GM23338 (cell line): ENCODE measurements at regions not wholly inside any gene's neighbourhood (a gene's known extent, or its start where the extent isn't known, plus 50 kb on each side); places are given as distances from the start of the nearest gene placed in this dataset.

ENCODE experiments used
- ATAC-seq: fragments of 200-7000 bp; cut with Tn5 transposase; 3 replicates; pipeline ENCODE4 v1.9.1; 2020
- DNase-seq: peaks from one replicate; pipeline ENCODE4 v3.0.0-alpha.2; 2015; ENCODE audit warnings: low spot score
- H2AFZ ChIP-seq: fragments of 200-600 bp; sonication (generic); 2 replicates; pipeline ENCODE4 v1.8.0; 2016; ENCODE audit warnings: antibody characterized with exemption, mild to moderate bottlenecking, moderate library complexity
- H3F3A ChIP-seq: fragments of 200-600 bp; sonication (generic); replicated peaks from 2 replicates; pipeline ENCODE4 v1.8.0; 2017; ENCODE audit warnings: antibody characterized with exemption, mixed run types, low read depth
- H3K27ac ChIP-seq: fragments of 200-600 bp; sonication (generic); 2 replicates; pipeline ENCODE4 v1.6.1; 2016; ENCODE audit warnings: low read depth
- H3K27me3 ChIP-seq: fragments of 200-600 bp; sonication (generic); 2 replicates; pipeline ENCODE4 v1.8.0; 2016; ENCODE audit warnings: mild to moderate bottlenecking, mixed run types, moderate library complexity; ENCODE audit not compliant: insufficient read depth
- H3K36me3 ChIP-seq: fragments of 200-600 bp; sonication (generic); 2 replicates; pipeline ENCODE4 v1.8.0; 2016; ENCODE audit warnings: mild to moderate bottlenecking; ENCODE audit not compliant: insufficient read depth
- H3K4me1 ChIP-seq: fragments of 200-600 bp; sonication (generic); 2 replicates; pipeline ENCODE4 v1.8.0; 2016; ENCODE audit warnings: mild to moderate bottlenecking, moderate library complexity; ENCODE audit not compliant: insufficient read depth
- H3K4me2 ChIP-seq: fragments of 200-600 bp; sonication (generic); 2 replicates; pipeline ENCODE4 v1.7.1; 2017; ENCODE audit warnings: mixed run types
- H3K4me3 ChIP-seq: fragments of 200-600 bp; sonication (generic); 2 replicates; pipeline ENCODE4 v1.6.1; 2016; ENCODE audit warnings: mixed run types
- H3K79me2 ChIP-seq: fragments of 200-600 bp; sonication (generic); replicated peaks from 2 replicates; pipeline ENCODE4 v1.8.0; 2017; ENCODE audit warnings: mild to moderate bottlenecking; ENCODE audit not compliant: insufficient read depth
- H3K9me2 ChIP-seq: fragments of 200-600 bp; sonication (generic); 2 replicates; pipeline ENCODE4 v1.8.0; 2017; ENCODE audit not compliant: insufficient read depth
- H4K20me1 ChIP-seq: fragments of 200-600 bp; sonication (generic); replicated peaks from 2 replicates; pipeline ENCODE4 v1.8.0; 2017; ENCODE audit warnings: mild to moderate bottlenecking; ENCODE audit not compliant: insufficient read depth
- H3K27ac Mint-ChIP-seq: 2 replicates; pipeline ENCODE4 v1.8.0; 2020; ENCODE audit warnings: inconsistent platforms, mild to moderate bottlenecking, moderate library complexity, mixed read lengths
- H3K27me3 Mint-ChIP-seq: 3 replicates; pipeline ENCODE4 v1.8.0; 2022; ENCODE audit warnings: low read depth, mild to moderate bottlenecking, moderate library complexity, mixed read lengths, inconsistent platforms; ENCODE audit not compliant: insufficient read depth, poor library complexity
- H3K36me3 Mint-ChIP-seq: 3 replicates; pipeline ENCODE4 v1.8.0; 2021; ENCODE audit warnings: low read depth, mild to moderate bottlenecking, inconsistent platforms, moderate library complexity, mixed read lengths
- H3K4me1 Mint-ChIP-seq: 3 replicates; pipeline ENCODE4 v1.8.0; 2020; ENCODE audit warnings: mild to moderate bottlenecking, inconsistent platforms, mixed read lengths
- H3K4me3 Mint-ChIP-seq: 3 replicates; pipeline ENCODE4 v1.8.0; 2021; ENCODE audit warnings: moderate library complexity, mild to moderate bottlenecking, inconsistent platforms, mixed read lengths
- H3K9me3 Mint-ChIP-seq: 3 replicates; pipeline ENCODE4 v1.8.0; 2020; ENCODE audit warnings: moderate library complexity, mild to moderate bottlenecking, inconsistent platforms, mixed read lengths
- CTCF ChIP-seq, 2 experiments: fragments of 200-600 bp in 1 of 2; sonication (generic) in 1 of 2; conservative IDR thresholded peaks; 2 replicates each; pipeline versions ENCODE4 v1.5.1 to v1.6.1; 2016 to 2017; ENCODE audit warnings: antibody characterized with exemption in 2 of 2, low read depth in 2 of 2, mild to moderate bottlenecking in 2 of 2, moderate library complexity in 1 of 2
- ETS1 ChIP-seq: IDR thresholded peaks from 2 replicates; pipeline ENCODE4 v1.6.1; 2016; ENCODE audit warnings: antibody characterized with exemption
- EZH2phosphoT487 ChIP-seq: fragments of 200-600 bp; sonication (generic); IDR thresholded peaks from one replicate; pipeline ENCODE4 v1.8.1; 2018; ENCODE audit warnings: antibody characterized with exemption; ENCODE audit not compliant: unreplicated experiment
- POLR2AphosphoS5 ChIP-seq: IDR thresholded peaks from 2 replicates; pipeline ENCODE4 v1.6.1; 2016; ENCODE audit warnings: antibody characterized with exemption, low read depth
- REST ChIP-seq: IDR thresholded peaks from one replicate; pipeline ENCODE4 v1.6.1; 2018; ENCODE audit warnings: antibody characterized with exemption; ENCODE audit not compliant: unreplicated experiment
- STAT1 ChIP-seq: IDR thresholded peaks from one replicate; pipeline ENCODE4 v1.6.1; 2016; ENCODE audit warnings: antibody characterized with exemption; ENCODE audit not compliant: unreplicated experiment
- ZNF331 ChIP-seq: fragments of 250-450 bp; sonication (Bioruptor Pico); IDR thresholded peaks from 2 replicates; pipeline ENCODE4 v1.5.0; 2020; ENCODE audit warnings: low read depth, mild to moderate bottlenecking, moderate library complexity
- ZNF462 ChIP-seq: fragments of 250-450 bp; sonication (Bioruptor Pico); IDR thresholded peaks from 2 replicates; pipeline ENCODE4 v1.5.0; 2020; ENCODE audit warnings: mild to moderate bottlenecking, moderate library complexity

GRCh38 chr12:102322254-102322653, 124.6 kb upstream of the PMCH start (continued):
- TF ChIP-seq REST (no peak), STAT1 (no peak)

- Mint-ChIP-seq H3K27ac (no peak overlapping the region), H3K27me3 (peaks cover 4% of the 10 kb centered on the region), H3K4me1 (peaks cover 10% of the 10 kb centered on the region; the same call in 2 of the 3 replicates), H3K36me3 (0 out of 3 replicates have a peak, but pooled peaks cover 3% of the 10 kb centered on the region), H3K9me3 (peaks cover 5% of the 10 kb centered on the region; the same call in 1 of the 3 replicates), H3K4me3 (no peak overlapping the region)
- Histone ChIP-seq H3K4me2 (no peak overlapping the region), H2AFZ (no peak overlapping the region), H3K4me1 (no peaks in the 10 kb centered on the region), H3K27me3 (no peaks in the 10 kb centered on the region), H3K36me3 (no peaks in the 10 kb centered on the region), H3K27ac (no peak overlapping the region), H3K4me3 (no peak overlapping the region), H3K9me2 (peaks cover 3% of the 10 kb centered on the region), H3F3A (no peaks in the 10 kb centered on the region), H4K20me1 (no peaks in the 10 kb centered on the region), H3K79me2 (no peaks in the 10 kb centered on the region)
- ATAC-seq = no peak
- DNase-seq = no peak
- no peak for TF ChIP-seq CTCF (conservative IDR thresholded peaks at IDR 0.05; ENCODE audit: low read depth in 2 of 2)
- no peak for TF ChIP-seq ZNF331 (CRISPR knock-in tag)
- no peak for TF ChIP-seq EZH2phosphoT487
- no peak for TF ChIP-seq POLR2AphosphoS5
- no peak for TF ChIP-seq ZNF462 (CRISPR knock-in tag)
- TF ChIP-seq ETS1 = no peak
Measured at GRCh38 chr12:102321305-102322082, 123.9 kb upstream of the PMCH start.
